GM12872 (cell line): ENCODE measurements at regions not wholly inside any gene's neighbourhood (a gene's known extent, or its start where the extent isn't known, plus 50 kb on each side); places are given as distances from the start of the nearest gene placed in this dataset.

Experiments used
- CTCF ChIP-seq: IDR thresholded peaks from 3 replicates; pipeline ENCODE4 v1.5.1; 2011; ENCODE audit warnings: low read depth, mild to moderate bottlenecking, low read length, moderate library complexity; ENCODE audit not compliant: insufficient read depth

DNA sequence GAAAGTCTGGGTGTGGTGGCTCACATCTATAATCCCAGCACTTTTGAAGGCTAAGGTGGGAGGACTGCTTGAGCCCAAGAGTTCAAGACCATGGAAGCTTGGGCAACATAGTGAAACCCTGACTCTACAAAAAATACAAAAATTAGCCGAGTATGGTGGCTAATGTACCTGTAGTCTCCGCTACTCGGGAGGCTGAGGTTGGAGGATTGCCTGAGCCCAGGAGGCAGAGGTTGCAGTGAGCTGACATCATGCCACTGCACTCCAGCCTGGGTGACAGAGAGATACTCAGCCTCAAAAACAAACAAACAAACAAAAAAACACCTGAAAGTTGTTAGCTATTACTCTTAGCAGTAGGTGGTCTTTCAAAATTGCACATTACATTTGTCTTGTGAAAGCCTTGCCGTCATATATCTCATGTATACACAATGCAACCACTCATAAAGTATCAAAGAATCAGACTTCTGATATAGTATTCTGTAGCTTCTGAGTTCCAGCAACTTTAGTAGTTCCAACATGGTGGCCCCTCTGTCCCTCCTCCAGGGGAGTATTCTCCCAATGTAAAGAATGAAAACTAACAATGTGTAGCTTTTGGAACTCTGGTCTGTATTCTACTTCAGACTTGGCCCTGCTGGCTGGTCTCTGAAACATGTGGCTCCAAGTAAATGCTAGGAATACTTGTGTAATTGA lies 101.5 kb downstream of the ZNF92 start:
- no peak for TF ChIP-seq CTCF

GRCh38 chr7:65475734-65476319 lies 102.2 kb downstream of the ZNF92 start:
- no peak for TF ChIP-seq CTCF

DNA sequence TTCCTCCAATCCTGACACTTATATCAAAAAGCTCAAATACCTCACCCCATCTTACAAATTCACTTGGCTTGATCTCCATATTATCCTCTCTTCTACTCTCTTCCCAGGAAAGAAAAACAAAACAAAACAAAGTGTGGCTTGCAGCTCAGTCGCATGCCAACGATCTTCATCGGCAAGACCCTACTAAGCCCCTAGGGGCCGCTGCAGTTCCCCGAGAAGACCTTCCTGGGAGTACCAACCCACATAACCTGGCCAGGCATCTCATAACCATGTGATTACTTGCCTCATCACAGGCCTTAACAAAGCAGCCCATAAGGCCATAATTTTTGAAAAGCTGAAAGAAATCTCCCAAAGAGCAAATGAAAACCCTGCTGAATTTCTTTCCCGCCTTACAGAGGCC lies 103.7 kb downstream of the ZNF92 start:
- TF ChIP-seq CTCF = peak; percentile 51

DNA sequence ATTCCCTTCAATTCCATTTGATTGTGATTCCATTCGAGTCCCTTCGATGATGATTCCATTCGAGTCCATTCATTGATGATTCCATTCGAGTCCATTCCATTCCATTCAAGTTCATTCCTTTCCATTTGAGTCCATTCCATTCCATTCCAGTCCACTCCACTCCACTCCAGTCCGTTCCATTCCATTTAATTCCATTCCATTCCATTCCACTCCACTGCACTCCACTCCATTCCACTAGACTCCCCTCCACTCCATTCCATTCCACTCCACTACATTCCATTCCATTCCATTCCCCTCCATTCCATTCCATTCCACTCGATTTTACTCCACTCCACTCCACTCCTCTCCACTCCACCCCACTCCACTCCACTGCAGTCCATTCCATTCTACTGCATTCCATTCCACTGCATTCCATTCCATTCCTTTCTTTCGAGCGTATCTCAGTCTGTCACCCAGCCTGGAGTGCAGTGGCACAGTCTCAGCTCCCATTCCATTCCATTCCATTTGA lies 115.7 kb downstream of the ZNF92 start:
- no peak for TF ChIP-seq CTCF

- TF ChIP-seq CTCF = no peak
These were observed 129.9 kb downstream of the ZNF92 start for GRCh38 chr7:65503434-65504152.

DNA sequence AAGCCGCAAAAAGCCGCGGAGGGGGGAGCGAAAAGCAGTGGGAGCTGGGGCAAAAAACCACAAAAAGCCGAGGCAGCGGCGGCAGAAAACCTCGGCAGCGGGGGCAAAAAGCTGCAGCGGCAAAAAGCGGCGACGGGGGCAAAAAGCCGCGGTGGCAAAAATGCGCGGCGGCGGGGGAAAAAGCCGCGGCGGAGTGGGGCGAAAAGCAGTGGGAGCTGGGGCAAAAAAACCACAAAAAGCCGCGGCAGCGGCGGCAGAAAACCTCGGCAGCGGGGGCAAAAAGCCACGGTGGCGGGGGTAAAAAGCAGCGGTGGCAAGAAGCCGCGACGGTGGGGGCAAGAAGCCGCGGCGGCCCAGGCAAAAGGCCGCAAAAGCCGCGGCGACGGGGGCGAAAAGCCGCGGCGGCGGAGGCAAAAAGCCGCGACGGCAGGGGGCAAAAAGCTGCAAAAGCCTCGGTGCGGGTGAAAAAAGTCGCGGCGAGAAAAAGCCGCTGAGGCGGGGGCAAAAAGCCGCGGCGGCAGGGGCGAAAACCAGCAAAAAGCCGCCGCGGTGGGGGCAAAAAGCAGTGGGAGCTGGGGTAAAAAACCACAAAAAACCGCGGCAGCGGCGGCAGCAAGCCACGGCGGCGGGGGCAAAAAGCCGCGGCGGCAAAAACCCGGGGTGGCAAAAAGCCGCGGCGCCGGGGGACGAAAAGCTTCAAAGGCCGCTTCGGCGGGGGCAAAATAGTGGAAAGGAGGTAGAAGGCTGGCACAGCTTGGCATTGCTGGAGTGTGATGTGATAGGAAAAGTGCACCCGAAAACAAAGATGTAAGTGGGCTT lies 135.9 kb downstream of the ZNF92 start:
- no peak for TF ChIP-seq CTCF

DNA sequence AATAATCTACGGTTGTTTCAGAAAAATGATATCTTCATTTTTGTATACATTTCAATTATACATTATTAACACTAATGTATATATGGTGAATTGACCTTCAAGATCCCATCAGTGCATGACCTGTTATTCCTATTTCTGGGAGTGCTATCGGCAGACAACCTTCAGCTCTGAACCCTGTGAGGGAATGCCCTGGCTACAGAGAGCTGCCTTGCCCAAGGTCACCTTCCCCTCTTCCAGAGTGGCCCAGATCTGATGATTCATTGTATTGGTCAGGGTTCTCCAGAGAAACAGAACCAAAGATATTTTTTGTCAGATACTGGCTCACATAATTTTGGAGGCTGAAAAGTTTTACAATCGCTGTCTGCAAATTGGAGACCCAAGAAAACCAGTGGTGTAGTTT lies 235.5 kb downstream of the ZNF92 start:
- TF ChIP-seq CTCF = no peak
